Endothelial cell of umbilical vein (primary cell): ENCODE measurements at regions not wholly inside any gene's neighbourhood (a gene's known extent, or its start where the extent isn't known, plus 50 kb on each side); places are given as distances from the start of the nearest gene placed in this dataset.

Experiments used
- EZH2 ChIP-seq: IDR thresholded peaks from 2 replicates; pipeline ENCODE4 v1.6.1; 2012; ENCODE audit warnings: borderline replicate concordance, low read depth, mild to moderate bottlenecking, moderate library complexity, low read length, inconsistent platforms; ENCODE audit not compliant: severe bottlenecking
- FOS ChIP-seq: IDR thresholded peaks from 2 replicates; pipeline ENCODE4 v1.6.1; 2011; ENCODE audit warnings: mild to moderate bottlenecking, low read length, moderate library complexity, borderline replicate concordance; ENCODE audit not compliant: insufficient read depth
- POLR2A ChIP-seq: IDR thresholded peaks from 2 replicates; pipeline ENCODE4 v1.6.1; 2012; ENCODE audit warnings: low read depth, mild to moderate bottlenecking, control low read depth, low read length
- POLR2AphosphoS5 ChIP-seq: IDR thresholded peaks from 2 replicates; pipeline ENCODE4 v1.6.1; 2012; ENCODE audit warnings: low read depth, mild to moderate bottlenecking, control low read depth, low read length, moderate library complexity; ENCODE audit not compliant: insufficient read depth
- TF ChIP-seq, protein P1 (sequence below), 2 donors: IDR thresholded peaks; 1 replicate in 1 of 2; 2 replicates in 1 of 2; pipeline ENCODE4 v1.5.1; 2011; ENCODE audit warnings: low read length in 2 of 2, mild to moderate bottlenecking in 2 of 2, moderate library complexity in 2 of 2, control low read depth in 1 of 2, inconsistent platforms in 1 of 2, low read depth in 1 of 2; ENCODE audit not compliant: insufficient read depth in 1 of 2; ENCODE audit errors: extremely low read depth in 1 of 2

DNA sequence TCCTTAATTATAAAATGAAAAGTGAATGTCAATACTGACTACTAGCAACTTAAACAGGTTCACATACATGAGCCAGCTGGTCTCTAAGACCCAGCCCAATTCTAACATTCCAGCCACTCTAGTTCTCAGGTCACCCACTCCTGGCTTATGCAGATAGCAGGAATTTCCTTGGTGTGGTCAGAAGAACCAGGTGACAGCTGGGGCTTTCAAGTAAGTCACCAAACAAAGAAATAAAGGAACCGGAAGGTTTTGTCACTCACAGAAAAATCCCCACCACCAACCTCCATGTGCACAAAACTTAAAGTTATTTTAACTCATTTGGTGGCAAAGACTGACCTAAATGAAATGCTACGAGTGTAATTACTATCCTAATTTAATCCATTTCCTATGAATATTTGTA lies 129.6 kb upstream of the CDKN3 start:
- TF ChIP-seq, protein P1, sequence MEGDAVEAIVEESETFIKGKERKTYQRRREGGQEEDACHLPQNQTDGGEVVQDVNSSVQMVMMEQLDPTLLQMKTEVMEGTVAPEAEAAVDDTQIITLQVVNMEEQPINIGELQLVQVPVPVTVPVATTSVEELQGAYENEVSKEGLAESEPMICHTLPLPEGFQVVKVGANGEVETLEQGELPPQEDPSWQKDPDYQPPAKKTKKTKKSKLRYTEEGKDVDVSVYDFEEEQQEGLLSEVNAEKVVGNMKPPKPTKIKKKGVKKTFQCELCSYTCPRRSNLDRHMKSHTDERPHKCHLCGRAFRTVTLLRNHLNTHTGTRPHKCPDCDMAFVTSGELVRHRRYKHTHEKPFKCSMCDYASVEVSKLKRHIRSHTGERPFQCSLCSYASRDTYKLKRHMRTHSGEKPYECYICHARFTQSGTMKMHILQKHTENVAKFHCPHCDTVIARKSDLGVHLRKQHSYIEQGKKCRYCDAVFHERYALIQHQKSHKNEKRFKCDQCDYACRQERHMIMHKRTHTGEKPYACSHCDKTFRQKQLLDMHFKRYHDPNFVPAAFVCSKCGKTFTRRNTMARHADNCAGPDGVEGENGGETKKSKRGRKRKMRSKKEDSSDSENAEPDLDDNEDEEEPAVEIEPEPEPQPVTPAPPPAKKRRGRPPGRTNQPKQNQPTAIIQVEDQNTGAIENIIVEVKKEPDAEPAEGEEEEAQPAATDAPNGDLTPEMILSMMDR (IDR thresholded peaks at IDR 0.05; ENCODE audit: extremely low read depth in 1 of 2, insufficient read depth in 1 of 2, low read depth in 1 of 2, low read length in 2 of 2): no peak
- TF ChIP-seq EZH2: no peak
- no peak for TF ChIP-seq POLR2A
- no peak for TF ChIP-seq POLR2AphosphoS5
- TF ChIP-seq FOS: no peak
